OCI-LY3 (cell line): ENCODE measurements at regions not wholly inside any gene's neighbourhood (a gene's known extent, or its start where the extent isn't known, plus 50 kb on each side); places are given as distances from the start of the nearest gene placed in this dataset.

Experiments
- CTCF ChIP-seq: fragments of 200-600, 300-600 bp; sonication (generic); IDR thresholded peaks from 2 replicates; pipeline ENCODE4 v1.5.1; 2014; ENCODE audit warnings: antibody characterized with exemption, low read length, low read depth
- EZH2phosphoT487 ChIP-seq: fragments of 200-600 bp; shearing (Covaris generic); IDR thresholded peaks from 2 replicates; pipeline ENCODE4 v1.6.1; 2018; ENCODE audit warnings: antibody characterized with exemption, mixed run types, low read depth

GRCh38 chr1:177488722-177489121, 318.0 kb downstream of the BRINP2 start:
- no peak for TF ChIP-seq CTCF
- no peak for TF ChIP-seq EZH2phosphoT487
